H1 (cell line): ENCODE measurements at regions not wholly inside any gene's neighbourhood (a gene's known extent, or its start where the extent isn't known, plus 50 kb on each side); places are given as distances from the start of the nearest gene placed in this dataset.

ENCODE experiments used
- CTCF ChIA-PET: fragments of 300-600 bp; sonication (Branson Sonifier 250); formaldehyde crosslinking; loops from one replicate; lab custom pipeline; 2021; ENCODE audit not compliant: partially characterized antibody; lab: Charles Lee
- POLR2A ChIA-PET: fragments of 300-600 bp; sonication (Branson Sonifier 250); formaldehyde crosslinking; loops from one replicate; lab custom pipeline; 2021; ENCODE audit warnings: inconsistent platforms; ENCODE audit not compliant: partially characterized antibody; lab: Charles Lee
- DNase-seq, 2 experiments: peaks; one replicate each; pipeline versions ENCODE4 v3.0.0 to v3.0.0-alpha.2; 2010 to 2022; ENCODE audit warnings: low spot score in 2 of 2, low read depth in 1 of 2, mixed read lengths in 1 of 2
- FAIRE-seq: peaks from 2 replicates; lab custom pipeline; 2011; peaks lifted over from hg19 to GRCh38; lab: Jason Lieb, UNC
- H2AFZ ChIP-seq: 2 replicates; pipeline ENCODE4 v1.8.1; 2012; ENCODE audit warnings: low read length, inconsistent platforms
- H2AK5ac ChIP-seq: 2 replicates; pipeline ENCODE4 v1.6.1; 2013; ENCODE audit warnings: low read depth, low read length
- H2BK120ac ChIP-seq: replicated peaks from 2 replicates; pipeline ENCODE3; 2013; ENCODE audit warnings: low read depth, low read length, inconsistent platforms
- H2BK12ac ChIP-seq: 2 replicates; pipeline ENCODE4 v1.6.1; 2013; ENCODE audit warnings: low read depth, low read length
- H2BK15ac ChIP-seq: 2 replicates; pipeline ENCODE4 v1.6.1; 2013; ENCODE audit warnings: low read length
- H2BK20ac ChIP-seq: 2 replicates; pipeline ENCODE4 v1.6.1; 2013; ENCODE audit warnings: low read length
- H2BK5ac ChIP-seq: 2 replicates; pipeline ENCODE4 v1.6.1; 2013; ENCODE audit warnings: low read depth, low read length
- H3K14ac ChIP-seq: 2 replicates; pipeline ENCODE4 v1.6.1; 2013; ENCODE audit warnings: inconsistent platforms; ENCODE audit not compliant: insufficient read length
- H3K18ac ChIP-seq: 2 replicates; pipeline ENCODE4 v1.6.1; 2013; ENCODE audit warnings: low read length; ENCODE audit errors: extremely low read depth
- H3K23ac ChIP-seq: 2 replicates; pipeline ENCODE4 v1.6.1; 2013; ENCODE audit warnings: inconsistent platforms; ENCODE audit not compliant: insufficient read length
- H3K23me2 ChIP-seq: 2 replicates; pipeline ENCODE4 v1.6.1; 2013; ENCODE audit warnings: low read depth, low read length
- H3K27ac ChIP-seq: 2 replicates; pipeline ENCODE4 v1.6.1; 2011; ENCODE audit warnings: low read depth, low read length, inconsistent platforms
- H3K27me3 ChIP-seq, 4 experiments: replicated peaks in 1 of 4; 1 replicate in 1 of 4; 2 replicates in 3 of 4; pipeline versions ENCODE4 v1.6.1 to v1.8.1; 2011 to 2013; ENCODE audit warnings: low read length in 3 of 4, mild to moderate bottlenecking in 3 of 4, inconsistent platforms in 2 of 4, mixed read lengths in 2 of 4, moderate library complexity in 1 of 4; ENCODE audit not compliant: control insufficient read depth in 3 of 4, insufficient read depth in 3 of 4; ENCODE audit errors: extremely low read depth in 1 of 4
- H3K36me3 ChIP-seq, 4 experiments: 2 replicates each; pipeline versions ENCODE4 v1.6.1 to v1.8.1; 2011 to 2013; ENCODE audit warnings: mild to moderate bottlenecking in 4 of 4, low read length in 3 of 4, moderate library complexity in 2 of 4, control low read depth in 1 of 4, inconsistent platforms in 1 of 4; ENCODE audit not compliant: insufficient read depth in 4 of 4, control insufficient read depth in 2 of 4
- H3K4ac ChIP-seq: replicated peaks from 2 replicates; pipeline ENCODE3; 2013; ENCODE audit warnings: low read length, low read depth, mixed read lengths, inconsistent platforms; ENCODE audit not compliant: insufficient read length
- H3K4me1 ChIP-seq, 4 experiments: replicated peaks in 1 of 4; 1 replicate in 1 of 4; 2 replicates in 3 of 4; pipeline versions ENCODE4 v1.6.1 to v1.8.1; 2011 to 2013; ENCODE audit warnings: low read length in 3 of 4, inconsistent platforms in 2 of 4, mixed read lengths in 1 of 4; ENCODE audit not compliant: insufficient read depth in 4 of 4, control insufficient read depth in 3 of 4
- H3K4me2 ChIP-seq, 2 experiments: 2 replicates each; pipeline versions ENCODE4 v1.6.1 to v1.8.1; 2011 to 2013; ENCODE audit warnings: low read depth in 2 of 2, low read length in 2 of 2, control low read depth in 1 of 2, inconsistent platforms in 1 of 2, mild to moderate bottlenecking in 1 of 2; ENCODE audit not compliant: insufficient read depth in 1 of 2
- H3K4me3 ChIP-seq, 4 experiments: fragments of 200-600, 300-600 bp in 1 of 4; sonication (generic), shearing (Covaris generic), sonication (Bioruptor Twin) in 1 of 4; 2 replicates each; pipeline versions ENCODE4 v1.5.1 to v1.8.1; 2011 to 2016; ENCODE audit warnings: low read length in 4 of 4, low read depth in 3 of 4, control low read depth in 2 of 4, inconsistent platforms in 2 of 4, mild to moderate bottlenecking in 2 of 4, mixed read lengths in 1 of 4, moderate library complexity in 1 of 4; ENCODE audit not compliant: insufficient read depth in 2 of 4; ENCODE audit errors: extremely low read depth in 1 of 4
- H3K56ac ChIP-seq: replicated peaks from 2 replicates; pipeline ENCODE3; 2013; ENCODE audit warnings: low read depth, mild to moderate bottlenecking, mixed read lengths, low read length, inconsistent platforms; ENCODE audit not compliant: insufficient read length
- H3K79me1 ChIP-seq: 2 replicates; pipeline ENCODE4 v1.6.1; 2013; ENCODE audit warnings: low read depth, low read length, control low read depth
- H3K79me2 ChIP-seq, 2 experiments: 2 replicates each; pipeline versions ENCODE4 v1.6.1 to v1.8.1; 2012 to 2013; ENCODE audit warnings: low read length in 2 of 2, mild to moderate bottlenecking in 2 of 2, inconsistent platforms in 1 of 2; ENCODE audit not compliant: insufficient read depth in 2 of 2, control insufficient read depth in 1 of 2
- H3K9ac ChIP-seq, 4 experiments: replicated peaks in 1 of 4; 1 replicate in 1 of 4; 2 replicates in 3 of 4; pipeline versions ENCODE4 v1.6.1 to v1.8.1; 2011 to 2013; ENCODE audit warnings: low read depth in 3 of 4, low read length in 3 of 4, control low read depth in 2 of 4, mild to moderate bottlenecking in 2 of 4, moderate library complexity in 2 of 4, inconsistent platforms in 1 of 4; ENCODE audit errors: extremely low read depth in 1 of 4
- H3K9me3 ChIP-seq, 2 experiments: 2 replicates each; pipeline versions ENCODE4 v1.6.1 to v1.8.1; 2012 to 2013; ENCODE audit warnings: mild to moderate bottlenecking in 2 of 2, moderate library complexity in 2 of 2, control low read depth in 1 of 2, inconsistent platforms in 1 of 2, low read depth in 1 of 2, low read length in 1 of 2, mixed read lengths in 1 of 2; ENCODE audit not compliant: insufficient read depth in 2 of 2
- H4K20me1 ChIP-seq, 2 experiments: replicated peaks in 1 of 2; 2 replicates each; pipeline versions ENCODE3 to v1.8.1; 2011 to 2013; ENCODE audit warnings: inconsistent platforms in 2 of 2, low read length in 2 of 2, mild to moderate bottlenecking in 1 of 2; ENCODE audit not compliant: insufficient read depth in 2 of 2, control insufficient read depth in 1 of 2
- H4K5ac ChIP-seq: 2 replicates; pipeline ENCODE4 v1.6.1; 2013; ENCODE audit warnings: low read length, low read depth, mixed read lengths, inconsistent platforms; ENCODE audit not compliant: insufficient read length
- H4K8ac ChIP-seq: 2 replicates; pipeline ENCODE4 v1.8.0; 2013; ENCODE audit warnings: mild to moderate bottlenecking, moderate library complexity, low read length, inconsistent platforms; ENCODE audit not compliant: insufficient read depth; ENCODE audit errors: extremely low read depth
- H4K91ac ChIP-seq: replicated peaks from 2 replicates; pipeline ENCODE3; 2013; ENCODE audit warnings: low read length, mixed read lengths, inconsistent platforms; ENCODE audit not compliant: insufficient read length
- MAFK ChIP-seq: IDR thresholded peaks from 2 replicates; pipeline ENCODE4 v1.6.1; 2012; ENCODE audit warnings: low read depth, mild to moderate bottlenecking, improper control_type of control experiment, low read length
- PHF8 ChIP-seq: fragments of 200-600 bp; sonication (generic); conservative IDR thresholded peaks from 2 replicates; pipeline ENCODE4 v1.7.1; 2012; ENCODE audit warnings: low read depth, mild to moderate bottlenecking, inconsistent platforms, low read length, moderate library complexity
- SRF ChIP-seq: IDR thresholded peaks from 2 replicates; pipeline ENCODE4 v1.6.1; 2011; ENCODE audit warnings: mild to moderate bottlenecking, low read depth, low read length, moderate library complexity
- WGBS, 2 experiments: shearing (Covaris generic) in 1 of 2; methylation state at CpG; one replicate each; pipeline versions ENCODE4 v1.1.6 to v1.1.7; 2013 to 2015; ENCODE audit warnings: low lambda C conversion rate in 2 of 2, mixed read lengths in 2 of 2, inconsistent platforms in 1 of 2, low coverage in 1 of 2, missing lambda C conversion rate in 1 of 2; ENCODE audit not compliant: insufficient replicate concordance in 2 of 2, insufficient coverage in 1 of 2, insufficient read length in 1 of 2; ENCODE audit errors: extremely low coverage in 1 of 2, missing lambda C conversion rate in 1 of 2; 5-methylcytosine and 5-hydroxymethylcytosine counted together

- FAIRE-seq (no peak), DNase-seq (no peak)
- Histone ChIP-seq H3K79me2 (no peaks in the 10 kb centered on the region), H3K4me3 (no peak overlapping the region), H2BK12ac (no peak overlapping the region), H3K79me1 (no peaks in the 10 kb centered on the region), H2BK120ac (no peak overlapping the region), H2BK5ac (no peak overlapping the region), H3K4me1 (peaks cover 0 to 2% (median 0%) of the 10 kb centered on the region in 4 experiments; a peak in 2 of 7 replicates), H3K23me2 (no peaks in the 10 kb centered on the region), H3K27me3 (no peaks in the 10 kb centered on the region), H3K36me3 (no peaks in the 10 kb centered on the region), H3K14ac (no peak overlapping the region), H3K9me3 (no peaks in the 10 kb centered on the region), H4K8ac (no peak overlapping the region), H3K4me2 (no peak overlapping the region), H3K27ac (no peak overlapping the region), H2AFZ (no peak overlapping the region), H2AK5ac (no peak overlapping the region), H2BK15ac (no peak overlapping the region), H4K91ac (no peak overlapping the region), H3K18ac (no peak overlapping the region), H4K5ac (no peak overlapping the region), H3K9ac (no peak overlapping the region), H3K4ac (no peak overlapping the region), H3K23ac (no peak overlapping the region), H4K20me1 (no peaks in the 10 kb centered on the region), H3K56ac (no peak overlapping the region), H2BK20ac (no peak overlapping the region; the same call in 1 of the 2 replicates)
- ChIA-PET CTCF (interaction anchor here (1.3 kb wide), 1 partner anchor 89 kb away, joined by 4 read pairs; no protein-coding TSS in a partner anchor), POLR2A (no interaction called here)
- 90% methylated on average over 2 of the region's 2 CpGs; no CpG with 5 or more reads in 1 of the 2 experiments for WGBS, 2 experiments
- TF ChIP-seq SRF = no peak
- TF ChIP-seq MAFK = no peak
- no peak for TF ChIP-seq PHF8
Observed at GRCh38 chr2:183606022-183606717, 481.9 kb downstream of the NUP35 start.
